GM21526 (cell line): ENCODE measurements at regions not wholly inside any gene's neighbourhood (a gene's known extent, or its start where the extent isn't known, plus 50 kb on each side); places are given as distances from the start of the nearest gene placed in this dataset.
"Not testable (repeated sequence)": the region's sequence is repeated elsewhere in the genome, so short reads cannot be mapped to it uniquely, and the experiment has no call there.

ENCODE experiments used
- ATAC-seq: cut with Tn5 transposase; IDR thresholded peaks from one replicate; pipeline ENCODE4 v1.9.1; 2021; ENCODE audit warnings: moderate library complexity; ENCODE audit not compliant: unreplicated experiment, low FRiP score

DNA sequence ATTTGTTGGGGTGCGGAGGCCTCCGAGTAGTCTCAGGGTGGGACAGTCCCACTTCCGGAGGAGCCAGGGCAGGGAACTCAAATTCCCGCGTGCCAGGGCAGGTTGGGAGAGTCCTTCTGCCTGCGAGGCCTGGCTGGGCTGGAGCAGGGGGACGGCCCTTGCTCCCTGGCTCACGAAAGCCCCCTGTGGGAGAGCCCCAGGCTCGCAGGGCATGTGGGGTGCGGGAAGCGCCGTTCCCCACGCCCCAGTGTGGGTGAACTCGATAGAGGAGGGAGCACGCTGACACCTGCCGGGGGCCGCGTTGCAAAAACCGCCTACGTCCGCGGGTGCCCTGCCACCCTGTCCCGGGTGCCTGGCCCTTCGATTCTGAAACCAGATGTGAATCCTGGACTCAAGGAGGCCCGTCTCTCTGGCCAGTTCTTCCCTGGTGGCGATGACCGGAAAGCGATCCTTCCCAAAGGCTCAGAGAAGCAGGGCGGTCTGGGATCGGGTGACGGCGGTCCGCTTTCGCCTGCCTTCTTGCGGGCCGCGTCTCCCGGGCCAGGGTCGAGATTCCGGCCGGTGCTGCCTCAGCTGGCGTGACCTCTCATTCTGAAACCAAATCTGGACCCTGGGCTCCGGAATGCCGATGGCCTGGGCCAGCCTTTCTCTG is 1846.5 kb upstream of the DEFB115 start:
- ATAC-seq = no peak

- ATAC-seq = not testable (repeated sequence)
Observed at GRCh38 chr20:29411458-29411820, 1846.0 kb upstream of the DEFB115 start.

GRCh38 chr20:29419378-29419777 is 1838.1 kb upstream of the DEFB115 start:
- no peak for ATAC-seq

- ATAC-seq = no peak
Observed at GRCh38 chr20:29427201-29428060, 1830.0 kb upstream of the DEFB115 start.

DNA sequence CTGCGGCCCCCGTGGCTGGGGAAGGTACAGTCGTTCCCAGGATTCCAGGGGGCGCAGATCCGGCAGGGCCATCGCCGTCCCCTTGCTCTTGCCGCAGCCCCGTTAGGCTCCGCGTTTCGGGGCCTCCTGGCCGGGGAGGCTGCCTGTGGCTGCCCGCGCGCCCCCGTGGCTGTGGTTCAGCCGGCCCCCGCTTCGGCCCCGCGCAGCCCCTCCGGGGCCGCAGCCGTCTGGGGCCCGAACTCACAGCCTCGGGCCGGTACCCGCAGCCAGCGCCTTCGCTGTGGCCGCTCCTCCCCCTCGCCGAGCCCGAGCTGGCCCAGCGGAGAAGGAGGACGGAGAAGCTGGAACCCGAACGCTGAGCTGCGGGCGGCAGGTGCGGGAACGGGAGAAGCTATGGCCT is 1826.9 kb upstream of the DEFB115 start:
- no peak for ATAC-seq

GRCh38 chr20:29440721-29441120 is 1816.7 kb upstream of the DEFB115 start:
- ATAC-seq = not testable (repeated sequence)

- not testable (repeated sequence) for ATAC-seq
Observed at GRCh38 chr20:29443206-29443781, 1814.2 kb upstream of the DEFB115 start.

DNA sequence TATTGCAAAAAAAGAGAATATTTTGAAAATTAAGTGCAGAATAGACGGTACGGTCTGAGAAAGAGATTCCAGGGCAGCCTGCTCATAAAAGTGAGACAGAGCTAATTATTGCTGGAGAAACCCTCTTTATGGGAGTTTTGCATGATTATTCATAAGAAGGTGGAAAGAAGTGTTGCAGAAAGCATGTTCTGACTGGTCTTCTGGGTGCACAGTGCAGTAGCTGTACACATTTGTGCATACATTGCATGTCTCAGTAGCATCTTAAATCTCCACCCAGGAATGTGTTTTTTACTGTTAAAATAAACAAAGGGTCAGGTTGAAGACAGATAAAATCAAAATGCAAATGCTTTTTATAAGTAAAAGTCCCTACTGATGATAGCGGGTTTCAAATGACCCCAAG is 1813.6 kb upstream of the DEFB115 start:
- ATAC-seq = no peak

GRCh38 chr20:29445050-29445907 is 1812.2 kb upstream of the DEFB115 start:
- ATAC-seq = peak; percentile 63

- ATAC-seq = not testable (repeated sequence)
Observed at GRCh38 chr20:29447517-29448484, 1809.7 kb upstream of the DEFB115 start.

DNA sequence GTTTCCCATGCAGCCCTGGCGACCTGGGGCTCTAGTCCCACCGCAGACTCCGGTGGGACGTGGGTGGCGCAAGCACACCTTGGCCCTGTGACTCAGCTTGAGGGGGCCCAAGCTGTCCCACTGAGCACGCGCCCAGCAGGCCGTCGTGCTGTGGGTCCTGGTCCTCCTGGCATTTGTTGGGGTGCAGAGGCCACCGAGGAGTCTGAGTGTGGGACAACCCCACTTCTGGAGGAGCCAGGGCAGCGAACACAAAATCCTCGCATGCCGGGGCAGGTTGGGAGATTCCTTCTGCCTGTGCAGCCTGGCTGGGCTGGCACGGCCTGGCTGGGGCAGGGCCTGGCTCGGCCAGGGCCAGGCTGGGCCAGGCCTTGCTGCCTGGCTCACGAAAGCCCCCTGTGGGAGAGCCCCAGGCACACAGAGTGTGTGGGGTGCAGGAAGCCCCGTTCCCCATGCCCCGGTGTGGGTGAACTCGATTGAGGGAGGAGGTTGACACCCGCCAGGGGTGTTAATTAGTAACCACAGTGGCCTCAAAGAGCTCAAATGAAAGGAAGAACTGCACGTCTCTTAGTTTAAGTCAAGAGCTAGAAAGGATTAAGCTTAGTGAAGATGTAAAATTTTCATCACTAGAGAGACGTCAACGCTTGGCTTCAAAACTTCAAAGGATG is 1808.5 kb upstream of the DEFB115 start:
- ATAC-seq = no peak

DNA sequence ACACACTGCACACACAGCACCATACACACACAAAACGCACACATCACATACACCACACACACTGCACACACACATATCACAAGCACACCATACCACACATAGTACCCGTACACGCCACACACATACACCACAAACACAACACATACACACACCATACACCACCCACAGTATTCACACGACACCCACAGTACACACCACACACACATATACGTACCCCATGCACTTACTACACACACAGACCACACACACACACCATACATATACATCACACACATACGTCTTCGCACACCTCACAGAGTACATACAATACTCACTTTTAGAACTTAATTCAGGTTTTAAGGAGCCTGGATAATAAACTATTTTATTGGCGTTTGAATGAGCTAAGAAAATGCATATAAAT is 1805.3 kb upstream of the DEFB115 start:
- ATAC-seq = no peak

GRCh38 chr20:29456987-29457693 is 1800.3 kb upstream of the DEFB115 start:
- not testable (repeated sequence) for ATAC-seq

DNA sequence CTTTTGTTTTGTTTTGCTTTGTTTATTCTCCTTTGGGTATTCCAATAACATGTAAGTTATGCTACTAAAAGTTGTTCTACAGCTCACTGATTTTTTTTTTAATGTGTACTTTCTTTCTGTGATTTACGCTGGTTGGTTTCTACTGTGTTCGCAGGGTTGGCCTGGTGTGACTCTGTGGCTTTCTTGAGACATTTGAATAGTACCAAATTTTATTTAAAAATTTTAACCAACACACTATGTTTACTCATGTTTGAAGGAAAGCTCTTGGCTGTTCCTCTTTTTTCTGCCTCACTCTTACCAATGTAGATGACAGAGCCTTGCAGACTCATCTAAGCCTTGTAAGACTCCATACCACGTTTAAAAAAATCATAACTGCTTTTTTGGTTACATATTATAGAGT is 1784.9 kb upstream of the DEFB115 start:
- no peak for ATAC-seq

DNA sequence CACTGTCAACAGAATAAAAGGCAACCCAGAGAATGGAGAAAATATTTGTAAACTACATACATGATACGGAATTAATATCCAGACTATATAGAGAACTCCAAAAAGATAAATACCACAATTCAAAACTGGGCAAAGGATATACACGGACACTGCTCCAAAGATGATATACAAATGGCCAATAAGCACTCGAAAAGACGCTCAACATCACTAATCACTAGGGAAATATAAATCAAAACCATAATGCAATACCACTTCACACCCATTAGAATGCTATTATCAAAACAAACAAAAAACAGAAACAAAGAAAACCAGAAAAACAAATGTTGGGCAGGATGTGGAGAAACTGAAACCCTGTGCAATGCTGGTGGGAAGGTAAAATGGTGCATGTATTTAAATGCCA is 1764.6 kb upstream of the DEFB115 start:
- ATAC-seq = not testable (repeated sequence)

GRCh38 chr20:29496767-29497166 is 1760.7 kb upstream of the DEFB115 start:
- ATAC-seq = not testable (repeated sequence)

DNA sequence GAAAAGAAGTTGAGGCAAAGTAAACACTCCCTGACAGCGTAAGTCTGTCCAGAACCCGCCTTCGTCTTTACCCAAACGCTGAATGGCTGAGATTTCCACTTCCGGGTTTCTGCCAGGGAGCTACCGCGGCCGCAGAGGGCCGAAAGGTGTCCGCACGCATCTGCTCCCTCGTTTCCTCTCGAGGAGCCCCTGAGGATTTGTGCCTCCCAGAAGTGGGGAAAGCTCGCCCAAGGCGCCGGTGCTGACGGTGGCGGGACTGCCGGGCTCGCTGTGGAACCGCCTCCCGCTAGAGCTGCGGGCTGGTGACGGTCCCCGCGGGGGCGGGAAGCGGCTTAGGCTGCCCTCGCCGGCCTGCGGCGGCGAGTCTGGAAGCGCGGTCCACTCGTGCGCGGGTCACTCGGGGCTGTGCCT is 1760.2 kb upstream of the DEFB115 start:
- ATAC-seq = no peak

- not testable (repeated sequence) for ATAC-seq
Observed at GRCh38 chr20:29497684-29498083, 1759.8 kb upstream of the DEFB115 start.
